Fibroblast of mammary gland (primary cell): ENCODE measurements at regions not wholly inside any gene's neighbourhood (a gene's known extent, or its start where the extent isn't known, plus 50 kb on each side); places are given as distances from the start of the nearest gene placed in this dataset.

Experiments used
- DNase-seq: peaks from one replicate; pipeline ENCODE4 v3.0.0-alpha.2; 2010; ENCODE audit warnings: low read depth
- H3K4me3 ChIP-seq: 2 replicates; pipeline ENCODE4 v1.5.1; 2011; ENCODE audit warnings: low read depth, mild to moderate bottlenecking, low read length, moderate library complexity; ENCODE audit not compliant: control insufficient read depth
- TF ChIP-seq, protein P1 (sequence below): conservative IDR thresholded peaks from 2 replicates; pipeline ENCODE4 v1.5.1; 2011; ENCODE audit warnings: low read depth, low read length, inconsistent platforms; ENCODE audit not compliant: control insufficient read depth, insufficient read depth

DNA sequence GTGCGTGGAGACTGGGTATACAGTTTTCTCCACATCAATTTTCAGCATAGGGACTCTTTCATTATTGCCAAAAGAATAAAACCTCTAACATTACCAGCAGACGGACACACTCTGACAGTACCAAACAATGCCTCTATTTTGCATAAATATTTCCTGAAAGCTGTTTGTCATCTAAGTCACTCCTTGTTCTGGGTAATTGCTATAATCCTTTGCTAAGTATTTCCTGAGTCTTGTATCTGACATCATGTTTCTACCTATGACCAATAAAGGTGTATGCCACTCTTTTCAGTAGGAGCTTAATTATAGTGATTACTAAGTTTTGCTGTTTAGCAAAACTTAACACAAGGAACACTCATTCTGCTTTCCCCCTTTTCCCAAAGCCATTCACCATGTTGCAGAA lies 886.5 kb downstream of the SLITRK6 start:
- no peak overlapping the region for H3K4me3 ChIP-seq
- no peak for DNase-seq
- TF ChIP-seq, protein P1, sequence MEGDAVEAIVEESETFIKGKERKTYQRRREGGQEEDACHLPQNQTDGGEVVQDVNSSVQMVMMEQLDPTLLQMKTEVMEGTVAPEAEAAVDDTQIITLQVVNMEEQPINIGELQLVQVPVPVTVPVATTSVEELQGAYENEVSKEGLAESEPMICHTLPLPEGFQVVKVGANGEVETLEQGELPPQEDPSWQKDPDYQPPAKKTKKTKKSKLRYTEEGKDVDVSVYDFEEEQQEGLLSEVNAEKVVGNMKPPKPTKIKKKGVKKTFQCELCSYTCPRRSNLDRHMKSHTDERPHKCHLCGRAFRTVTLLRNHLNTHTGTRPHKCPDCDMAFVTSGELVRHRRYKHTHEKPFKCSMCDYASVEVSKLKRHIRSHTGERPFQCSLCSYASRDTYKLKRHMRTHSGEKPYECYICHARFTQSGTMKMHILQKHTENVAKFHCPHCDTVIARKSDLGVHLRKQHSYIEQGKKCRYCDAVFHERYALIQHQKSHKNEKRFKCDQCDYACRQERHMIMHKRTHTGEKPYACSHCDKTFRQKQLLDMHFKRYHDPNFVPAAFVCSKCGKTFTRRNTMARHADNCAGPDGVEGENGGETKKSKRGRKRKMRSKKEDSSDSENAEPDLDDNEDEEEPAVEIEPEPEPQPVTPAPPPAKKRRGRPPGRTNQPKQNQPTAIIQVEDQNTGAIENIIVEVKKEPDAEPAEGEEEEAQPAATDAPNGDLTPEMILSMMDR = no peak

DNA sequence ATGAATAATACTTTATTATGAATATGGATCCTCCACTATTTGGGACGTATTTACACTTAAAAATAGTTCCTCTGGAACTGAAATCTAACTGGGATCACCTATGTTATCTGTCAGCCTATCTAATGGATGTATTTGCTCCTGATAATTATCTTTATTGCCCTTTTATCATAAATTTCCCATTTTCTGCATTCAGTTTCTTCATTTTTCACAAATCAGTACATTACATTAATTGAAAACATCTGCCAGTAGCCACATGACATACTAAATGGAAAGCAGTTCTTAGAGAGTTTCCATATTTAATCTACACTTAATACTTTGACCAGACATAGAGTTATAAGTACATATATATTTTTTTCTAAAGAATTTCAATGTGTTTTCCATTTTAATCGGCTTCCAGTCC lies 888.8 kb downstream of the SLITRK6 start:
- TF ChIP-seq, protein P1 = no peak
- DNase-seq = no peak

DNA sequence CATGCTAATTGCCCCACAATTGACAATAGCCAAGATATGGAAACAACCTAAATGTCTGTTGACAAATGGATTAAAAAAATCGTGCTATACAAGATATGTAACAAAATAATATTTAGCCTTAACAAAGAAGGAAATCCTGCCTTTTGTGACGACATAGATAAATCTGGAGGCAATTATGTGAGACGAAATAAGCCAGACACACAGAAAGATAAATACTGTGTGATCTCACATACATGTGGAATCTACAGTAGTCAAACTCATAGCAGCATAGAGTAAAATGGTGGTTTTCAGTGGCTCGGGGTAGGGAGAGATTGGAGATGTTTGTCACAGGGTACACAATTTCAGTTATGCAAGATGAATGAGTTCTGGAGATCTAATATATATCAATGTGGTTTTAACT lies 895.8 kb downstream of the SLITRK6 start:
- TF ChIP-seq, protein P1 = no peak
- no peak for DNase-seq
- no peak overlapping the region for H3K4me3 ChIP-seq

More for the DNA sequence above, 888.8 kb downstream of the SLITRK6 start:
- H3K4me3 ChIP-seq = no peak overlapping the region

DNA sequence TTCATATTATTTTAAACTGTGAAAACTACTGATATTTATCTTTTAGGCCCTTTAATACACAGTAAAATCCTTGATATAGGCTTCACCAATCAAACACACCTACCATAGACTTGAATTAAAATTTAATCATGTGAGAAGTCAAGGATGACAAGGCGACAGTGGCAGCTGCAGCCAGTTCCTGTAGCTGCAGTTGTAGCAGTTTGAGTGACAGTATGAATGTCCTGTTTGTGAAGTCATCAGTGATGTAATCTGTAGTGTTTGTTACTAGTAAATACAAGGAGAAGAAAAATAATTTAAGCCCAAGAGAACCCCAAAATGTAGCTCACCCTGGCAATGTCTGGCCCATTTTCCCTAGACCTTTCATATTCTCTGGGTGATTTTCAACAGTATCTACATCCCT lies 897.0 kb downstream of the SLITRK6 start:
- no peak for DNase-seq
- no peak overlapping the region for H3K4me3 ChIP-seq
- TF ChIP-seq, protein P1 = no peak

DNA sequence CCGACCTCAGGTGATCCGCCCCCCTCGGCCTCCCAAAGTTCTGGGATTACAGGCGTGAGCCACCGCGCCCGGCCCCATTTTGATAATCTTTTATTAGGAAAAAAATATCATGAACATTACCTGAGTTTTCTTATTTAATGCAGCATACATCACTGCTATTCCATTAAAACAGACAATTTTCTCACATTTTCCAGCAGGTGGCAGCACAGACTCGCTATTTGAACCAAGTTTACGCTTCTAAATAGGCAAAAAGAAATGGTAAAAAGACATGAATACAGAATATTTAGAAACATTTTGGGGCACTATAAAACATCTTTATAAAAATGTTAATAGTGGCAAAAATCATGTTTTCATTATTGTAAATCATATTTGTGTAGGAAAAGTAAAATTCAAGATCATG lies 903.1 kb downstream of the SLITRK6 start:
- no peak overlapping the region for H3K4me3 ChIP-seq
- DNase-seq = peak; percentile 65
- TF ChIP-seq, protein P1 = peak; percentile 61

DNA sequence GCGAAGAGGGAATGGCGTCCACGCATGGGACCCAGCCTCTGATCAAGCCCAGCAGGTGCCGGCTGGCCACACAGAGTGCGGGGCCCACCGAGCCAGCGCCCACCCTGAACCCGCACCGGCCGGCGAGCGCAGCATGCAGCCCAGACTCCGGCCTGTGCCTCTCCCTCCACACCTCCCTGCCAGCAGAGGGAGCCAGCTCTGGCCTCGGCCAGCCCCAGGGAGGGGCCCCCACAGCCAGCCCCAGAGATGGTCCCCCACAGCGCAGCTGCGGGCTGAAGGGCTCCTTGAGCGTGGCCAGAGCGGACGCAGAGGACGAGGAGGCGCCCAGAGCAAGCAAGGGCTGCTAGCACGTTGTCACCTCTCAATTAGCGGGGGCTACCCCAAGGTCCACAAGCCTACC lies 904.5 kb downstream of the SLITRK6 start:
- TF ChIP-seq, protein P1 = no peak
- no peak overlapping the region for H3K4me3 ChIP-seq
- no peak for DNase-seq

DNA sequence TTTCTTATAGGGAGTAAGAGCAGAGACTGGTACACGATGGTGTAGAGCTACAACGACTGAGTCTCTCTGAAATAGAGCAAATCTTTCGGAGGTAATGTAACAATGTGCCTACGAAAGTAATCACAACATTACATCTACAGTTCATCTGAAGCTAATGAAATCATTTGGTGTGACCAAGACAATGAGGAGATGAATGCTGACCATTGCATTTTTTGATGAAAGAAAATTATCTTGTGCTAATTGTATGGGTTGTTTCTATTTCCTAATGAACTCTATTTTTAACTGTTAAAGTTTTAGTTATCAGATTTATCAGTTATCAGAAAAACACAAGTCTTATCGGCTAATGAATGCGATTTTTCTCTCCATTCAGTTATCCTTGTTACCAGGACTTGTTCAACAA lies 913.4 kb downstream of the SLITRK6 start:
- H3K4me3 ChIP-seq = no peak overlapping the region
- no peak for DNase-seq
- TF ChIP-seq, protein P1 = no peak
